ENCODE measurements at regions not wholly inside any gene's neighbourhood (a gene's known extent, or its start where the extent isn't known, plus 50 kb on each side); places are given as distances from the start of the nearest gene placed in this dataset.

DNA sequence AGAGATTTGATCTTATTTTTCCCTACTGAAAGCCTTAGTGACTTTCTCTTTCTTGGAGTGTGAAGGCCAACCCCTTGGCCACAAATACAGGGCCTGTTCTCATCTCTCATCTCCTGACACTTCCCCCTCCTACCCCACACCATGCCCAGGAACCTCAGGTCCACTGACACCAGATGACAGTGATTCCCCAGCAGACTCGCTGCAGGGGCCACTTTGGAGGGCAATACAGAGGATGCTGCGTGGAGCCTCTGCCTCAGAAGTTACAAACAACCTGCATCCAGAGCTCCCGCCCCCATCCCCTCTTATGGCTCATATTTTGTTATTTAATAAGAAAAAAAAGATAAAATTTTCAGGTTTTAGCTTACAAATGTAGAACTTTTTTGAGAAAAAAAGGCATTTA lies 70.1 kb upstream of the LGALSL start:
- TF ChIP-seq, protein P1, sequence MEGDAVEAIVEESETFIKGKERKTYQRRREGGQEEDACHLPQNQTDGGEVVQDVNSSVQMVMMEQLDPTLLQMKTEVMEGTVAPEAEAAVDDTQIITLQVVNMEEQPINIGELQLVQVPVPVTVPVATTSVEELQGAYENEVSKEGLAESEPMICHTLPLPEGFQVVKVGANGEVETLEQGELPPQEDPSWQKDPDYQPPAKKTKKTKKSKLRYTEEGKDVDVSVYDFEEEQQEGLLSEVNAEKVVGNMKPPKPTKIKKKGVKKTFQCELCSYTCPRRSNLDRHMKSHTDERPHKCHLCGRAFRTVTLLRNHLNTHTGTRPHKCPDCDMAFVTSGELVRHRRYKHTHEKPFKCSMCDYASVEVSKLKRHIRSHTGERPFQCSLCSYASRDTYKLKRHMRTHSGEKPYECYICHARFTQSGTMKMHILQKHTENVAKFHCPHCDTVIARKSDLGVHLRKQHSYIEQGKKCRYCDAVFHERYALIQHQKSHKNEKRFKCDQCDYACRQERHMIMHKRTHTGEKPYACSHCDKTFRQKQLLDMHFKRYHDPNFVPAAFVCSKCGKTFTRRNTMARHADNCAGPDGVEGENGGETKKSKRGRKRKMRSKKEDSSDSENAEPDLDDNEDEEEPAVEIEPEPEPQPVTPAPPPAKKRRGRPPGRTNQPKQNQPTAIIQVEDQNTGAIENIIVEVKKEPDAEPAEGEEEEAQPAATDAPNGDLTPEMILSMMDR (IDR thresholded peaks at IDR 0.05) = no peak
- no peak for TF ChIP-seq POLR2A (IDR thresholded peaks at IDR 0.05)
